GM10266 (cell line): ENCODE measurements at regions not wholly inside any gene's neighbourhood (a gene's known extent, or its start where the extent isn't known, plus 50 kb on each side); places are given as distances from the start of the nearest gene placed in this dataset.

Experiments used
- DNase-seq: peaks from one replicate; pipeline ENCODE4 v3.0.0; 2012; ENCODE audit errors: extremely low spot score
- CTCF ChIP-seq: IDR thresholded peaks from 2 replicates; pipeline ENCODE4 v1.5.1; 2012; ENCODE audit warnings: mild to moderate bottlenecking, low read depth; ENCODE audit not compliant: control insufficient read depth, insufficient read depth; ENCODE audit errors: missing control alignments

GRCh38 chr4:71188951-71189350, 149.9 kb upstream of the SLC4A4 start:
- TF ChIP-seq CTCF, result no peak
- DNase-seq, result no peak

GRCh38 chr4:71189471-71189870, 149.3 kb upstream of the SLC4A4 start:
- no peak for TF ChIP-seq CTCF
- DNase-seq, result no peak

GRCh38 chr4:71194454-71194853, 144.4 kb upstream of the SLC4A4 start:
- no peak for DNase-seq
- TF ChIP-seq CTCF, result no peak

- DNase-seq, result no peak
- TF ChIP-seq CTCF, result no peak
Observed at GRCh38 chr4:71195924-71196323, 142.9 kb upstream of the SLC4A4 start.

GRCh38 chr4:71198958-71199357, 139.9 kb upstream of the SLC4A4 start:
- DNase-seq, result no peak
- no peak for TF ChIP-seq CTCF

- DNase-seq, result no peak
- TF ChIP-seq CTCF, result no peak
Observed at GRCh38 chr4:71201057-71201456, 137.8 kb upstream of the SLC4A4 start.

- TF ChIP-seq CTCF, result no peak
- DNase-seq, result no peak
Observed at GRCh38 chr4:71201817-71202576, 136.8 kb upstream of the SLC4A4 start.
